ENCODE measurements at regions not wholly inside any gene's neighbourhood (a gene's known extent, or its start where the extent isn't known, plus 50 kb on each side); places are given as distances from the start of the nearest gene placed in this dataset.

DNA sequence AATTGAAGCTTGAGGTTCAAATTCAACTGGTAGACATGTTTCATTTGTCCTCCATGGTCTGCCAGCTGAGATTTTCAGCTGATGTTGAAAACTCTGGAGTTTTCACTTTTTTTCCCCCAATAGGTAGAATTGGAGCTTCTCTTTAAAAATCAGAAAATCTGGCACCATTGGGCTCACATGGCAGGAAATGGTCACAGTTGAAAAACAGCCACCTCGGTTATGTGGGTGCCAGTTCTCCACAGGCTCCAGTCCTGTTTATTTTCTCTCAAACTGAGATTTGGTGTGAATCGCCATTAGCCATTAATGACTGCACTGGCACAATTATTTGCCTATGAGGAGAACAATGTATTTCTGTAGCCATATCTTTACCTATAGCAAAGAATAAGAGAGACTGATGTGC lies 171.4 kb upstream of the TFAP2D start:
- ChIA-PET POLR2A (ENCODE audit: low non-redundant PET) (no interaction called here), CTCF (no interaction called here)
- H3K4me3 ChIP-seq (ENCODE audit: low read depth, low read length, poor library complexity, severe bottlenecking): no peak overlapping the region
- H3K36me3 ChIP-seq (ENCODE audit: insufficient read depth, low read length, poor library complexity, severe bottlenecking): no peaks in the 10 kb centered on the region
- intact Hi-C loops (cut with micrococcal nuclease; ENCODE audit: unreplicated experiment): no loop called here
- BruUV-seq (replicated peaks): no TSS peak
- no peak for DNase-seq (ENCODE audit: low spot score)
- H3K4me1 ChIP-seq (ENCODE audit: insufficient read depth, low read length, poor library complexity, severe bottlenecking): no peaks in the 10 kb centered on the region
- no peak overlapping the region for H3K27ac ChIP-seq (ENCODE audit: low read depth, low read length, poor library complexity, severe bottlenecking)
- peaks cover 17% of the 10 kb centered on the region for H3K27me3 ChIP-seq (replicated peaks; ENCODE audit: insufficient read depth, low read depth, low read length, poor library complexity)
- TF ChIP-seq EZH2 (IDR thresholded peaks at IDR 0.05; ENCODE audit: borderline replicate concordance, low read depth, low read length, poor library complexity, severe bottlenecking): no peak
- TF ChIP-seq, protein P1, sequence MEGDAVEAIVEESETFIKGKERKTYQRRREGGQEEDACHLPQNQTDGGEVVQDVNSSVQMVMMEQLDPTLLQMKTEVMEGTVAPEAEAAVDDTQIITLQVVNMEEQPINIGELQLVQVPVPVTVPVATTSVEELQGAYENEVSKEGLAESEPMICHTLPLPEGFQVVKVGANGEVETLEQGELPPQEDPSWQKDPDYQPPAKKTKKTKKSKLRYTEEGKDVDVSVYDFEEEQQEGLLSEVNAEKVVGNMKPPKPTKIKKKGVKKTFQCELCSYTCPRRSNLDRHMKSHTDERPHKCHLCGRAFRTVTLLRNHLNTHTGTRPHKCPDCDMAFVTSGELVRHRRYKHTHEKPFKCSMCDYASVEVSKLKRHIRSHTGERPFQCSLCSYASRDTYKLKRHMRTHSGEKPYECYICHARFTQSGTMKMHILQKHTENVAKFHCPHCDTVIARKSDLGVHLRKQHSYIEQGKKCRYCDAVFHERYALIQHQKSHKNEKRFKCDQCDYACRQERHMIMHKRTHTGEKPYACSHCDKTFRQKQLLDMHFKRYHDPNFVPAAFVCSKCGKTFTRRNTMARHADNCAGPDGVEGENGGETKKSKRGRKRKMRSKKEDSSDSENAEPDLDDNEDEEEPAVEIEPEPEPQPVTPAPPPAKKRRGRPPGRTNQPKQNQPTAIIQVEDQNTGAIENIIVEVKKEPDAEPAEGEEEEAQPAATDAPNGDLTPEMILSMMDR (conservative IDR thresholded peaks at IDR 0.05; ENCODE audit: low read depth, low read length): no peak
- no peaks in the 10 kb centered on the region for H3K9me3 ChIP-seq (ENCODE audit: low read depth, low read length, poor library complexity, severe bottlenecking)

DNA sequence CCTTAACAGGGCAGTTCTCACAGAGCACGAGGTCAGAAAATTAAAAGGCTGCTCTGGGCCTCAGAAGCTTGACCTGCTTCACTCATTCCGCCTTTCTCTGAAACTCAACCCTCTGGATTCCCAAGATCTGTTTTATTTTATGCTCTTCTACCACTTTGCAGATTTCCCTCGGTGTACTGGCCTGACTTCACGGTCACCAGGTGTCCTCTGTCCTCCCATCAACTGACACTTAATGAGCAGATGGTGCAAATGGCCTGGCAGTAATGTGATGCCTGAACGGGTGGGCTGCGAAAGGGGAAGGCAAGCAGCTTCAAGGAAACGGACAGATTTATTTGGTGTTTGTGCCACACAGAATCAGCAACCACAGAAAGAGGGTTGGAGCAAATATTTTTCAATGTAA lies 169.7 kb upstream of the TFAP2D start:
- Histone ChIP-seq H3K4me1 (ENCODE audit: insufficient read depth, low read length, poor library complexity, severe bottlenecking) (no peaks in the 10 kb centered on the region), H3K36me3 (ENCODE audit: insufficient read depth, low read length, poor library complexity, severe bottlenecking) (no peaks in the 10 kb centered on the region), H3K9me3 (ENCODE audit: low read depth, low read length, poor library complexity, severe bottlenecking) (no peaks in the 10 kb centered on the region), H3K27me3 (replicated peaks; ENCODE audit: insufficient read depth, low read depth, low read length, poor library complexity) (peaks cover 17% of the 10 kb centered on the region), H3K4me3 (ENCODE audit: low read depth, low read length, poor library complexity, severe bottlenecking) (no peak overlapping the region), H3K27ac (ENCODE audit: low read depth, low read length, poor library complexity, severe bottlenecking) (no peak overlapping the region)
- TF ChIP-seq, protein P1 (conservative IDR thresholded peaks at IDR 0.05; ENCODE audit: low read depth, low read length): no peak
- TF ChIP-seq EZH2 (IDR thresholded peaks at IDR 0.05; ENCODE audit: borderline replicate concordance, low read depth, low read length, poor library complexity, severe bottlenecking): no peak
- DNase-seq (ENCODE audit: low spot score): no peak
- intact Hi-C loops (cut with micrococcal nuclease; ENCODE audit: unreplicated experiment): no loop called here
- no TSS peak for BruUV-seq (replicated peaks)
- ChIA-PET CTCF (no interaction called here), POLR2A (ENCODE audit: low non-redundant PET) (no interaction called here)

DNA sequence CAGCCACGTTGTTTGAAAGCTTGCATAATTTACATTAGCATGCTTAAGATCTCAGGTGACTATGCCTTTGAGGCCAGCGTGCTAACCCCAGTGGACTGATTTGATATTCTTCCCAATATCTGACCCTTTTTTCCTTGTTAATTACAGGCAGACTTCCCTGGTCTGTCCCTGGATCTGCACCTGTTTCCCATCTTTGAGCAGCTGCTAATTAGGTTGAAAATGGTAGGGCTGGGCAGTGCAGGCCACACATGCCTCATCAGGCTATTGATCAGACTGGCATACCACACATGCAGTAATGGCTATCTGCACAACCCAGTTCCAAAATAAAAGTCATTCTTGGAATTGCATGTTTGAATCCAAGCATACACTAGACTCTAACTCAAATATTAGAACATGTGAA lies 164.3 kb upstream of the TFAP2D start:
- peaks cover 17% of the 10 kb centered on the region for H3K27me3 ChIP-seq (replicated peaks; ENCODE audit: insufficient read depth, low read depth, low read length, poor library complexity)
- no TSS peak for BruUV-seq (replicated peaks)

More for the DNA sequence above, 164.3 kb upstream of the TFAP2D start:
- no peaks in the 10 kb centered on the region for H3K9me3 ChIP-seq (ENCODE audit: low read depth, low read length, poor library complexity, severe bottlenecking)
- intact Hi-C loops (cut with micrococcal nuclease; ENCODE audit: unreplicated experiment): no loop called here
- no peak for TF ChIP-seq EZH2 (IDR thresholded peaks at IDR 0.05; ENCODE audit: borderline replicate concordance, low read depth, low read length, poor library complexity, severe bottlenecking)
- TF ChIP-seq, protein P1 (conservative IDR thresholded peaks at IDR 0.05; ENCODE audit: low read depth, low read length): no peak
- H3K27ac ChIP-seq (ENCODE audit: low read depth, low read length, poor library complexity, severe bottlenecking): no peak overlapping the region
- no peaks in the 10 kb centered on the region for H3K36me3 ChIP-seq (ENCODE audit: insufficient read depth, low read length, poor library complexity, severe bottlenecking)
- no peak for DNase-seq (ENCODE audit: low spot score)
- ChIA-PET POLR2A (ENCODE audit: low non-redundant PET) (no interaction called here), CTCF (no interaction called here)
- H3K4me3 ChIP-seq (ENCODE audit: low read depth, low read length, poor library complexity, severe bottlenecking): no peak overlapping the region
- no peaks in the 10 kb centered on the region for H3K4me1 ChIP-seq (ENCODE audit: insufficient read depth, low read length, poor library complexity, severe bottlenecking)

All from A673 (cell line).